SH-SY5Y (cell line): ENCODE measurements at regions not wholly inside any gene's neighbourhood (a gene's known extent, or its start where the extent isn't known, plus 50 kb on each side); places are given as distances from the start of the nearest gene placed in this dataset.

Experiments used
- GATA2 ChIP-seq: IDR thresholded peaks from 2 replicates; pipeline ENCODE4 v1.6.1; 2011; ENCODE audit warnings: mild to moderate bottlenecking, low read depth, low read length
- GATA3 ChIP-seq: IDR thresholded peaks from 2 replicates; pipeline ENCODE4 v1.6.1; 2011; ENCODE audit warnings: low read depth, mild to moderate bottlenecking, low read length, moderate library complexity

GRCh38 chr2:220787251-220787650, 784.9 kb downstream of the EPHA4 start:
- TF ChIP-seq GATA2 (no peak), GATA3 (no peak)
